Smooth muscle cell (in vitro differentiated cells): ENCODE measurements at regions not wholly inside any gene's neighbourhood (a gene's known extent, or its start where the extent isn't known, plus 50 kb on each side); places are given as distances from the start of the nearest gene placed in this dataset.

Source experiments
- DNase-seq: peaks from one replicate; lab custom pipeline; 2025; ENCODE audit not compliant: unreplicated experiment; lab: John Stamatoyannopoulos, UW
- H2AFZ ChIP-seq: fragments of 200-600 bp; sonication (generic); 2 replicates; pipeline ENCODE4 v1.6.0; 2016; ENCODE audit warnings: antibody characterized with exemption, low read depth, mild to moderate bottlenecking
- H3F3A ChIP-seq: fragments of 200-600 bp; sonication (generic); 2 replicates; pipeline ENCODE4 v1.6.0; 2017; ENCODE audit warnings: antibody characterized with exemption, low read depth
- H3K27ac ChIP-seq: fragments of 200-600 bp; sonication (generic); 2 replicates; pipeline ENCODE4 v1.5.1; 2016; ENCODE audit warnings: low read depth, mild to moderate bottlenecking
- H3K27me3 ChIP-seq: fragments of 200-600 bp; sonication (generic); 2 replicates; pipeline ENCODE4 v1.6.1; 2016; ENCODE audit warnings: low read depth, mild to moderate bottlenecking
- H3K36me3 ChIP-seq: fragments of 200-600 bp; sonication (generic); 2 replicates; pipeline ENCODE4 v1.5.1; 2016; ENCODE audit warnings: low read depth
- H3K4me1 ChIP-seq: fragments of 200-600 bp; sonication (generic); 2 replicates; pipeline ENCODE4 v1.5.1; 2016; ENCODE audit warnings: low read depth
- H3K4me2 ChIP-seq: fragments of 200-600 bp; sonication (generic); 2 replicates; pipeline ENCODE4 v1.6.0; 2016; ENCODE audit warnings: mild to moderate bottlenecking
- H3K4me3 ChIP-seq: fragments of 200-600 bp; sonication (generic); 2 replicates; pipeline ENCODE4 v1.5.1; 2016; ENCODE audit warnings: mild to moderate bottlenecking
- H3K79me2 ChIP-seq: fragments of 200-600 bp; sonication (generic); 2 replicates; pipeline ENCODE4 v1.6.0; 2016; ENCODE audit warnings: low read depth, mild to moderate bottlenecking
- H3K9ac ChIP-seq: fragments of 200-600 bp; sonication (generic); 2 replicates; pipeline ENCODE4 v1.6.0; 2016; ENCODE audit warnings: low read depth
- H3K9me3 ChIP-seq: fragments of 200-600 bp; sonication (generic); replicated peaks from 2 replicates; pipeline ENCODE4 v1.5.1; 2016; ENCODE audit warnings: low read depth
- H4K20me1 ChIP-seq: fragments of 200-600 bp; sonication (generic); 2 replicates; pipeline ENCODE4 v1.6.0; 2016; ENCODE audit warnings: low read depth
- CTCF ChIP-seq: fragments of 200-600 bp; sonication (generic); IDR thresholded peaks from 2 replicates; pipeline ENCODE4 v1.5.1; 2017; ENCODE audit warnings: borderline replicate concordance, mild to moderate bottlenecking, antibody characterized with exemption; ENCODE audit not compliant: insufficient read depth, poor library complexity, severe bottlenecking
- WGBS: methylation state at CpG from one replicate; pipeline ENCODE4 v1.1.7; 2016; ENCODE audit warnings: low lambda C conversion rate; 5-methylcytosine and 5-hydroxymethylcytosine counted together

GRCh38 chr16:64738321-64738960 lies 383.4 kb downstream of the CDH11 start:
- DNase-seq: no peak
- H3K4me3 ChIP-seq: no peak overlapping the region
- no peak overlapping the region for H3K9ac ChIP-seq
- H3K36me3 ChIP-seq: no peaks in the 10 kb centered on the region
- peak overlapping the region; percentile 32 for H3K27ac ChIP-seq
- H4K20me1 ChIP-seq: no peaks in the 10 kb centered on the region
- H2AFZ ChIP-seq: peak overlapping the region; percentile 52
- no peaks in the 10 kb centered on the region for H3K79me2 ChIP-seq
- no peaks in the 10 kb centered on the region for H3K4me1 ChIP-seq
- TF ChIP-seq CTCF: no peak
- no peaks in the 10 kb centered on the region for H3K9me3 ChIP-seq
- no peaks in the 10 kb centered on the region for H3K27me3 ChIP-seq
- WGBS: 60% methylated on average over 1 of the region's 1 CpG
- H3K4me2 ChIP-seq: no peak overlapping the region
- no peaks in the 10 kb centered on the region for H3F3A ChIP-seq

GRCh38 chr16:64736857-64737256 lies 385.0 kb downstream of the CDH11 start:
- Histone ChIP-seq H3K79me2 (no peaks in the 10 kb centered on the region), H3K9ac (no peak overlapping the region), H3K27me3 (no peaks in the 10 kb centered on the region), H3F3A (no peaks in the 10 kb centered on the region), H3K36me3 (no peaks in the 10 kb centered on the region), H3K4me3 (no peak overlapping the region), H3K27ac (no peak overlapping the region), H3K9me3 (no peaks in the 10 kb centered on the region), H3K4me1 (no peaks in the 10 kb centered on the region), H3K4me2 (no peak overlapping the region), H4K20me1 (no peaks in the 10 kb centered on the region), H2AFZ (no peak overlapping the region)
- TF ChIP-seq CTCF: no peak
- 100% methylated on average over 2 of the region's 2 CpGs for WGBS
- no peak for DNase-seq

GRCh38 chr16:64731891-64732290 lies 390.0 kb downstream of the CDH11 start:
- Histone ChIP-seq H3K4me2 (no peak overlapping the region), H3K9me3 (no peaks in the 10 kb centered on the region), H3K9ac (no peak overlapping the region), H3K27me3 (no peaks in the 10 kb centered on the region), H3K4me1 (no peaks in the 10 kb centered on the region), H3K27ac (no peak overlapping the region), H3K79me2 (no peaks in the 10 kb centered on the region), H3F3A (no peaks in the 10 kb centered on the region), H2AFZ (no peak overlapping the region), H3K4me3 (no peak overlapping the region), H4K20me1 (no peaks in the 10 kb centered on the region), H3K36me3 (no peaks in the 10 kb centered on the region)
- no peak for DNase-seq
- no peak for TF ChIP-seq CTCF
- 100% methylated on average over 1 of the region's 1 CpG for WGBS

- H4K20me1 ChIP-seq: no peaks in the 10 kb centered on the region
- no peak overlapping the region for H2AFZ ChIP-seq
- no peaks in the 10 kb centered on the region for H3K9me3 ChIP-seq
- DNase-seq: no peak
- no peak overlapping the region for H3K4me2 ChIP-seq
- H3K36me3 ChIP-seq: no peaks in the 10 kb centered on the region
- WGBS: 92% methylated on average over 2 of the region's 2 CpGs
- no peak overlapping the region for H3K27ac ChIP-seq
- no peak overlapping the region for H3K4me3 ChIP-seq
- no peak for TF ChIP-seq CTCF
- H3K9ac ChIP-seq: no peak overlapping the region
- H3K79me2 ChIP-seq: no peaks in the 10 kb centered on the region
- H3K4me1 ChIP-seq: no peaks in the 10 kb centered on the region
- H3K27me3 ChIP-seq: no peaks in the 10 kb centered on the region
- H3F3A ChIP-seq: no peaks in the 10 kb centered on the region
These were observed 391.6 kb downstream of the CDH11 start for GRCh38 chr16:64730261-64730660.
